Lower leg skin (tissue), 4 donors: ENCODE measurements at regions not wholly inside any gene's neighbourhood (a gene's known extent, or its start where the extent isn't known, plus 50 kb on each side); places are given as distances from the start of the nearest gene placed in this dataset.

Experiments
- DNase-seq, 2 donors: peaks; one replicate each; pipeline ENCODE4 v3.0.0-alpha.2; 2019; ENCODE audit warnings: low spot score in 2 of 2
- H3K4me3 ChIP-seq: fragments of 200-600 bp; sonication (generic); 2 replicates; pipeline ENCODE4 v1.5.1; 2017; ENCODE audit warnings: mild to moderate bottlenecking, low read depth; ENCODE audit not compliant: poor library complexity, severe bottlenecking
- CTCF ChIP-seq, 3 donors: fragments of 450-650 bp; IDR thresholded peaks; one replicate each; pipeline ENCODE4 v1.5.1; 2016; ENCODE audit warnings: antibody characterized with exemption in 3 of 3, mild to moderate bottlenecking in 3 of 3, moderate library complexity in 2 of 3
- POLR2A ChIP-seq, 2 donors: fragments of 450-650 bp; IDR thresholded peaks; one replicate each; pipeline ENCODE4 v1.6.1; 2016 to 2017; ENCODE audit warnings: antibody characterized with exemption in 2 of 2, mild to moderate bottlenecking in 1 of 2, moderate library complexity in 1 of 2
- WGBS, 2 donors: methylation state at CpG; one replicate each; pipeline ENCODE4 v1.1.5; 2018; 5-methylcytosine and 5-hydroxymethylcytosine counted together
- intact Hi-C: fragments of 100-400 bp; cut with DNase I; formaldehyde crosslinking; loops from one replicate; pipeline ENCODE4 v1.15.0; 2023; ENCODE audit warnings: low total_unique reads

DNA sequence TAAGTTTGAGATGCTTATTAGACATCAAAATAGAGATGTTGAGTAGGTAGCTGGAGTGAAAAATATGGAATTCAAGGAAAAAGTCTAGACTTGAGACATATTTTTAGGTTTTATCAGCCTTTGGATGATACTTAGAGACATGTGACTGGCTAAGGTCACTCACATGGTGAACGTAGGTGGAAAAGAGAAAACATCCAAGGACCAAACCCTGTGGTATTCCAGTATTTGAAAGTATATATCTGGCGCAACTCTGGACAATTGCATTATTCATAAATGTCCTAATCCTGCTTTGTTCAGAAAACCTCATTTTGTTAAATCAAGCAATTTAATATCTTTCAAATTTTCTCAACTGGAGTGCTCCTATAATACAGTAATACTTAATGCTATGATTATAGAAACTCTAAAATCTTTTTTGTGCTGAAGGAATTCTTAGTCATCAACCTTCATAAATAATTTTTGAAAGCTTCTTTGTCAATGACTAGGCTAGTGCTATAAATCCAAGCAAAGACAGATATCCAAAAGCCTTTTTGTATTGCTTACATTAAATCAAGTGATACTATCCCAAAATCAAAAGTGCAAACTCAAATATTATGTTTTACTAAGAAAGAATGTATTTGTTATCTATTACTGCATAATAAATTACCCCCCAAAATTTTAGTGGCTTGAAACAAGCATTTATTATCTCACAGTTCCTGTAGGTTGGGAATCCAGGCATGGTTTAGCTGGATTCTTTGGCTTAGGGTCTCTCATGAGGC, 452.0 kb downstream of the ENC1 start:
- DNase-seq = no peak
- 94 to 97% methylated on average over 2 of the region's 2 CpGs for WGBS, 2 donors
- intact Hi-C loops = no loop called here
- H3K4me3 ChIP-seq = no peak overlapping the region
- TF ChIP-seq CTCF (IDR thresholded peaks at IDR 0.05) (no peak), POLR2A (IDR thresholded peaks at IDR 0.05) (no peak)

DNA sequence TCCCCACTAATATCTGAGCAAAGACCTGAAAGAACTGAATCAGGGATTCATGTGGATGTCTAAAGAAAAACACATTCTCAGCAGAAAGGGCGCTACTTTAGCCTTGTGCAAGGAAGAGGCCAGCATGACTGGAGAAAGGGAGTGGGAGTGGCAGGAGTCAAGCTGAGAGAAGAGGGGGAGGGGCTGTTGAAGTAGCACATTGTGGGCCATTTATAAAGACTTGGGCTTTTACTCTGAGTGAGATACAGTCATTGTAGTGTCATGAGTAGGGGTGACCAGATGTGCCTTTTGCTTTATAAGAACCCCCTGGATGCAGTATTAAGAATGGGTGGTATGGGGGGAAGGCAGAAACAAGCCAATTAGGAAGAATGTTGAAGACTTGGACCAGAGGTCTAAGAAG, 452.8 kb downstream of the ENC1 start:
- intact Hi-C loops = no loop called here
- WGBS, 2 donors = 96 to 97% methylated on average over 1 of the region's 1 CpG
- no peak for DNase-seq
- H3K4me3 ChIP-seq = no peak overlapping the region
- TF ChIP-seq CTCF (IDR thresholded peaks at IDR 0.05) (no peak), POLR2A (IDR thresholded peaks at IDR 0.05) (no peak)

GRCh38 chr5:74186356-74187315, 453.9 kb downstream of the ENC1 start:
- DNase-seq = no peak
- 85 to 87% methylated on average over 6 of the region's 6 CpGs for WGBS, 2 donors
- H3K4me3 ChIP-seq = no peak overlapping the region
- intact Hi-C loops = no loop called here
- no peak for TF ChIP-seq CTCF (IDR thresholded peaks at IDR 0.05)
- TF ChIP-seq POLR2A (IDR thresholded peaks at IDR 0.05) = no peak

DNA sequence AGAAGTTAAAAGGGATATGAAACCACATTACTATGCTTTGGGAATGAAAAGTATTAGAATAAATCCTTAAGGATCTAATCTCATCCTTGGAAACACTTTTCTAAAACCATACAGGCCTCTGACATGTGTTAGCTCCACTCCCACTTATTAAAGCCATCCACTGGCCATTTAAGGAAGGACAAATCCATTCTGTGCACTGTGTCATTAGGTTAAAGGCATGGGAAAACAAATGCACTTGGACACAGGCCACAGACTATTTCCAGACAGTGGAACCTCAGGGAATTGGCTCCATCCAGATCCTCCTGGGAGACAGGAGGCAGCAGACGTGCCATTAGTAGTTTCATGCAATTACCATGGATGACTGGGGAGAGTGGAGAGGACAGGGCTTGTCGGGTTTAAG, 454.9 kb downstream of the ENC1 start:
- no peak for TF ChIP-seq CTCF (IDR thresholded peaks at IDR 0.05)
- TF ChIP-seq POLR2A (IDR thresholded peaks at IDR 0.05) = no peak
- no peak overlapping the region for H3K4me3 ChIP-seq
- DNase-seq = no peak
- intact Hi-C loops = no loop called here
- WGBS, 2 donors = 68 to 85% methylated on average over 2 of the region's 2 CpGs

- 60 to 65% methylated on average over 1 of the region's 1 CpG for WGBS, 2 donors
- intact Hi-C loops = no loop called here
- DNase-seq = no peak
- TF ChIP-seq CTCF (IDR thresholded peaks at IDR 0.05) (no peak), POLR2A (IDR thresholded peaks at IDR 0.05) (no peak)
- no peak overlapping the region for H3K4me3 ChIP-seq
Measured at GRCh38 chr5:74184649-74185048, 455.9 kb downstream of the ENC1 start.
